ENCODE measurements at regions not wholly inside any gene's neighbourhood (a gene's known extent, or its start where the extent isn't known, plus 50 kb on each side); places are given as distances from the start of the nearest gene placed in this dataset.
A peak's percentile ranks its signal among the peaks of the same experiment; 100 is the strongest.

GRCh38 chr2:81395746-81396145, 1091.2 kb upstream of the LRRTM1 start (continued):
- no peak for TF ChIP-seq BRF2 (IDR thresholded peaks at IDR 0.05; ENCODE audit: borderline replicate concordance, insufficient read depth, insufficient read length)
- TF ChIP-seq ZNF512 (tag; IDR thresholded peaks at IDR 0.05) = no peak
- no peak for TF ChIP-seq ARID1B (IDR thresholded peaks at IDR 0.05)
- no peak for TF ChIP-seq NCOA6 (IDR thresholded peaks at IDR 0.05)
- TF ChIP-seq RBM17 (IDR thresholded peaks at IDR 0.05; ENCODE audit: borderline replicate concordance, low read depth, low read length) = no peak
- TF ChIP-seq MBD2 (IDR thresholded peaks at IDR 0.05; ENCODE audit: borderline replicate concordance, low read depth) = no peak

- Histone ChIP-seq H3K4me2 (ENCODE audit: insufficient read depth, low read length) (no peak overlapping the region), H3K4me3 (no peak overlapping the region), H3K27me3 (ENCODE audit: control insufficient read depth in 2 of 2, insufficient read depth in 2 of 2, low read length in 2 of 2) (no peaks in the 10 kb centered on the region), H3K9me3 (replicated peaks; ENCODE audit: control insufficient read depth, insufficient read depth, low read depth, low read length) (no peaks in the 10 kb centered on the region), H3K27ac (ENCODE audit: extremely low read depth, low read depth, low read length) (no peak overlapping the region), H2AFZ (ENCODE audit: low read depth, low read length) (no peak overlapping the region), H3K79me2 (ENCODE audit: control insufficient read depth, insufficient read depth, low read length) (no peaks in the 10 kb centered on the region), H3K9ac (ENCODE audit: insufficient read depth in 1 of 2, low read depth in 2 of 2, low read length in 2 of 2) (no peak overlapping the region), H3K4me1 (replicated peaks in 1 of 2; ENCODE audit: control insufficient read depth in 2 of 2, insufficient read depth in 2 of 2, low read length in 2 of 2) (no peaks in the 10 kb centered on the region), H3K36me3 (ENCODE audit: control insufficient read depth, insufficient read depth, low read length) (no peaks in the 10 kb centered on the region), H4K20me1 (replicated peaks; ENCODE audit: control insufficient read depth, insufficient read depth, low read length) (no peaks in the 10 kb centered on the region), H3K9me1 (ENCODE audit: control insufficient read depth, insufficient read depth, low read length) (no peaks in the 10 kb centered on the region)
- DNase-seq (ENCODE audit: extremely low read depth in 1 of 4, low spot score in 3 of 4) (peak; percentile 4 to 32 (median 8)), ATAC-seq (no peak), FAIRE-seq (peak; percentile 37)
- 0% methylated on average over 3 of the region's 3 CpGs for WGBS (ENCODE audit: insufficient coverage, low coverage, missing lambda C conversion rate)
- ChIA-PET POLR2A (no interaction called here), CTCF (ENCODE audit: low intra/inter-chr PET ratio) (no interaction called here)
- intact Hi-C loops (cut with micrococcal nuclease) (no loop called here), in situ Hi-C loops (cut with MboI) (no loop called here)
- no TSS peak for BruUV-seq (replicated peaks)
- TF ChIP-seq ZC3H8 (IDR thresholded peaks at IDR 0.05) (no peak), PHF8 (IDR thresholded peaks at IDR 0.05; ENCODE audit: borderline replicate concordance, low read length) (no peak), ZNF165 (CRISPR knock-in tag; IDR thresholded peaks at IDR 0.05; ENCODE audit: borderline replicate concordance) (no peak), RAD21 (CRISPR knock-in tag; conservative IDR thresholded peaks at IDR 0.05 in 1 of 2, IDR thresholded peaks at IDR 0.05 in 1 of 2) (peak in 1 of 2 experiments; percentile 47; a peak in 2 of 4 replicates), MXI1 (IDR thresholded peaks at IDR 0.05; ENCODE audit: low read depth, low read length) (no peak), RAD51 (IDR thresholded peaks at IDR 0.05; ENCODE audit: borderline replicate concordance, low read depth) (no peak), PURB (CRISPR knock-in tag; IDR thresholded peaks at IDR 0.05; ENCODE audit: low read depth) (no peak), GTF3C2 (IDR thresholded peaks at IDR 0.05; ENCODE audit: borderline replicate concordance, extremely low read depth, insufficient read length) (no peak), PHB2 (IDR thresholded peaks at IDR 0.05; ENCODE audit: low read depth) (no peak)
Observed at GRCh38 chr2:81389203-81389602, 1084.7 kb upstream of the LRRTM1 start.
